ENCODE measurements at regions not wholly inside any gene's neighbourhood (a gene's known extent, or its start where the extent isn't known, plus 50 kb on each side); places are given as distances from the start of the nearest gene placed in this dataset.

GRCh38 chr13:64071352-64071751 is 2655.7 kb upstream of the PCDH20 start:
- Histone ChIP-seq H3K4me2 (ENCODE audit: low read length) (no peak overlapping the region), H2BK5ac (ENCODE audit: low read length) (no peak overlapping the region), H3K79me1 (ENCODE audit: low read length) (no peaks in the 10 kb centered on the region), H3K79me2 (ENCODE audit: control insufficient read depth, insufficient read depth, low read length) (no peaks in the 10 kb centered on the region), H3K4me3 (ENCODE audit: low read length) (no peak overlapping the region), H4K5ac (ENCODE audit: low read length) (no peak overlapping the region), H3K9ac (ENCODE audit: low read length) (no peak overlapping the region), H2BK120ac (ENCODE audit: low read depth, low read length) (no peak overlapping the region), H3K4me1 (ENCODE audit: control insufficient read depth, low read depth, low read length) (no peaks in the 10 kb centered on the region), H3K36me3 (ENCODE audit: control insufficient read depth, insufficient read depth, low read length) (no peaks in the 10 kb centered on the region), H2AK5ac (ENCODE audit: low read length) (no peak overlapping the region), H2BK15ac (replicated peaks; ENCODE audit: low read depth) (no peak overlapping the region), H3K4ac (ENCODE audit: low read depth, low read length) (no peak overlapping the region), H3K23ac (ENCODE audit: low read length) (no peak overlapping the region), H3K27ac (ENCODE audit: low read depth, low read length) (no peak overlapping the region), H3K27me3 (ENCODE audit: insufficient read depth, low read length, poor library complexity) (no peaks in the 10 kb centered on the region), H3K56ac (ENCODE audit: low read length) (no peak overlapping the region), H3K18ac (ENCODE audit: low read length) (no peak overlapping the region), H4K8ac (ENCODE audit: low read depth, low read length) (no peak overlapping the region)
- WGBS (ENCODE audit: extremely low coverage, insufficient coverage, low lambda C conversion rate): no CpG with 5 or more reads among the region's 1 CpG
- no peak for DNase-seq

- H3K27me3 ChIP-seq (ENCODE audit: insufficient read depth, low read length, poor library complexity): no peaks in the 10 kb centered on the region
- no peaks in the 10 kb centered on the region for H3K4me1 ChIP-seq (ENCODE audit: control insufficient read depth, low read depth, low read length)
- no peak overlapping the region for H2BK15ac ChIP-seq (replicated peaks; ENCODE audit: low read depth)
- no peak overlapping the region for H3K4me3 ChIP-seq (ENCODE audit: low read length)
- H3K27ac ChIP-seq (ENCODE audit: low read depth, low read length): no peak overlapping the region
- no CpG with 5 or more reads among the region's 1 CpG for WGBS (ENCODE audit: extremely low coverage, insufficient coverage, low lambda C conversion rate)
- H3K4me2 ChIP-seq (ENCODE audit: low read length): no peak overlapping the region
- H2BK5ac ChIP-seq (ENCODE audit: low read length): no peak overlapping the region
- H3K79me1 ChIP-seq (ENCODE audit: low read length): no peaks in the 10 kb centered on the region
- H3K23ac ChIP-seq (ENCODE audit: low read length): no peak overlapping the region
- no peak overlapping the region for H3K9ac ChIP-seq (ENCODE audit: low read length)
- no peak overlapping the region for H3K56ac ChIP-seq (ENCODE audit: low read length)
- H4K5ac ChIP-seq (ENCODE audit: low read length): no peak overlapping the region
- H3K79me2 ChIP-seq (ENCODE audit: control insufficient read depth, insufficient read depth, low read length): no peaks in the 10 kb centered on the region
- no peak overlapping the region for H4K8ac ChIP-seq (ENCODE audit: low read depth, low read length)
- DNase-seq: no peak
- H3K36me3 ChIP-seq (ENCODE audit: control insufficient read depth, insufficient read depth, low read length): no peaks in the 10 kb centered on the region
- no peak overlapping the region for H3K4ac ChIP-seq (ENCODE audit: low read depth, low read length)
- no peak overlapping the region for H3K18ac ChIP-seq (ENCODE audit: low read length)
- no peak overlapping the region for H2AK5ac ChIP-seq (ENCODE audit: low read length)
- no peak overlapping the region for H2BK120ac ChIP-seq (ENCODE audit: low read depth, low read length)
These were observed 2654.2 kb upstream of the PCDH20 start for GRCh38 chr13:64069892-64070291.

- no peak overlapping the region for H3K27ac ChIP-seq (ENCODE audit: low read depth, low read length)
- H3K23ac ChIP-seq (ENCODE audit: low read length): no peak overlapping the region
- no peak overlapping the region for H3K4me3 ChIP-seq (ENCODE audit: low read length)
- no peak overlapping the region for H3K4me2 ChIP-seq (ENCODE audit: low read length)
- H4K5ac ChIP-seq (ENCODE audit: low read length): no peak overlapping the region
- no peak overlapping the region for H2BK120ac ChIP-seq (ENCODE audit: low read depth, low read length)
- no peaks in the 10 kb centered on the region for H3K27me3 ChIP-seq (ENCODE audit: insufficient read depth, low read length, poor library complexity)
- no peak overlapping the region for H2AK5ac ChIP-seq (ENCODE audit: low read length)
- no peak overlapping the region for H2BK15ac ChIP-seq (replicated peaks; ENCODE audit: low read depth)
- no peak overlapping the region for H4K8ac ChIP-seq (ENCODE audit: low read depth, low read length)
- H3K9ac ChIP-seq (ENCODE audit: low read length): no peak overlapping the region
- no peaks in the 10 kb centered on the region for H3K36me3 ChIP-seq (ENCODE audit: control insufficient read depth, insufficient read depth, low read length)
- H3K79me1 ChIP-seq (ENCODE audit: low read length): no peaks in the 10 kb centered on the region
- no peaks in the 10 kb centered on the region for H3K79me2 ChIP-seq (ENCODE audit: control insufficient read depth, insufficient read depth, low read length)
- WGBS (ENCODE audit: extremely low coverage, insufficient coverage, low lambda C conversion rate): no CpG with 5 or more reads among the region's 2 CpGs
- H3K56ac ChIP-seq (ENCODE audit: low read length): no peak overlapping the region
- no peak overlapping the region for H3K4ac ChIP-seq (ENCODE audit: low read depth, low read length)
- no peak overlapping the region for H3K18ac ChIP-seq (ENCODE audit: low read length)
- H3K4me1 ChIP-seq (ENCODE audit: control insufficient read depth, low read depth, low read length): no peaks in the 10 kb centered on the region
- no peak overlapping the region for H2BK5ac ChIP-seq (ENCODE audit: low read length)
- no peak for DNase-seq
These were observed 2651.1 kb upstream of the PCDH20 start for GRCh38 chr13:64066711-64067110.

GRCh38 chr13:64061649-64062048 is 2646.0 kb upstream of the PCDH20 start:
- no peaks in the 10 kb centered on the region for H3K36me3 ChIP-seq (ENCODE audit: control insufficient read depth, insufficient read depth, low read length)
- WGBS (ENCODE audit: extremely low coverage, insufficient coverage, low lambda C conversion rate): 100% methylated on average over 1 of the region's 2 CpGs
- no peak for DNase-seq
- no peak overlapping the region for H3K4ac ChIP-seq (ENCODE audit: low read depth, low read length)
- no peak overlapping the region for H3K4me3 ChIP-seq (ENCODE audit: low read length)
- H3K4me2 ChIP-seq (ENCODE audit: low read length): no peak overlapping the region
- no peak overlapping the region for H3K18ac ChIP-seq (ENCODE audit: low read length)
- H4K5ac ChIP-seq (ENCODE audit: low read length): no peak overlapping the region
- no peak overlapping the region for H3K9ac ChIP-seq (ENCODE audit: low read length)
- no peak overlapping the region for H3K23ac ChIP-seq (ENCODE audit: low read length)
- H2BK5ac ChIP-seq (ENCODE audit: low read length): no peak overlapping the region
- H3K56ac ChIP-seq (ENCODE audit: low read length): no peak overlapping the region
- no peak overlapping the region for H3K27ac ChIP-seq (ENCODE audit: low read depth, low read length)
- H2AK5ac ChIP-seq (ENCODE audit: low read length): no peak overlapping the region
- H4K8ac ChIP-seq (ENCODE audit: low read depth, low read length): no peak overlapping the region
- no peak overlapping the region for H2BK15ac ChIP-seq (replicated peaks; ENCODE audit: low read depth)
- no peaks in the 10 kb centered on the region for H3K79me2 ChIP-seq (ENCODE audit: control insufficient read depth, insufficient read depth, low read length)
- no peaks in the 10 kb centered on the region for H3K79me1 ChIP-seq (ENCODE audit: low read length)
- no peaks in the 10 kb centered on the region for H3K4me1 ChIP-seq (ENCODE audit: control insufficient read depth, low read depth, low read length)
- H3K27me3 ChIP-seq (ENCODE audit: insufficient read depth, low read length, poor library complexity): no peaks in the 10 kb centered on the region
- no peak overlapping the region for H2BK120ac ChIP-seq (ENCODE audit: low read depth, low read length)

GRCh38 chr13:64057372-64058020 is 2641.8 kb upstream of the PCDH20 start:
- Histone ChIP-seq H3K79me1 (ENCODE audit: low read length) (no peaks in the 10 kb centered on the region), H3K4me2 (ENCODE audit: low read length) (no peak overlapping the region), H4K8ac (ENCODE audit: low read depth, low read length) (no peak overlapping the region), H3K9ac (ENCODE audit: low read length) (no peak overlapping the region), H2AK5ac (ENCODE audit: low read length) (no peak overlapping the region), H3K56ac (ENCODE audit: low read length) (no peak overlapping the region), H3K4me3 (ENCODE audit: low read length) (no peak overlapping the region), H3K79me2 (ENCODE audit: control insufficient read depth, insufficient read depth, low read length) (no peaks in the 10 kb centered on the region), H3K27me3 (ENCODE audit: insufficient read depth, low read length, poor library complexity) (no peaks in the 10 kb centered on the region), H2BK5ac (ENCODE audit: low read length) (no peak overlapping the region), H3K27ac (ENCODE audit: low read depth, low read length) (no peak overlapping the region), H3K18ac (ENCODE audit: low read length) (no peak overlapping the region), H3K36me3 (ENCODE audit: control insufficient read depth, insufficient read depth, low read length) (no peaks in the 10 kb centered on the region), H4K5ac (ENCODE audit: low read length) (no peak overlapping the region), H3K4ac (ENCODE audit: low read depth, low read length) (no peak overlapping the region), H3K23ac (ENCODE audit: low read length) (no peak overlapping the region), H2BK120ac (ENCODE audit: low read depth, low read length) (no peak overlapping the region), H3K4me1 (ENCODE audit: control insufficient read depth, low read depth, low read length) (no peaks in the 10 kb centered on the region), H2BK15ac (replicated peaks; ENCODE audit: low read depth) (no peak overlapping the region)
- no peak for DNase-seq
- WGBS (ENCODE audit: extremely low coverage, insufficient coverage, low lambda C conversion rate): no CpG with 5 or more reads among the region's 2 CpGs

- Histone ChIP-seq H2AK5ac (ENCODE audit: low read length) (no peak overlapping the region), H4K5ac (ENCODE audit: low read length) (no peak overlapping the region), H3K27me3 (ENCODE audit: insufficient read depth, low read length, poor library complexity) (no peaks in the 10 kb centered on the region), H4K8ac (ENCODE audit: low read depth, low read length) (no peak overlapping the region), H3K36me3 (ENCODE audit: control insufficient read depth, insufficient read depth, low read length) (no peaks in the 10 kb centered on the region), H3K27ac (ENCODE audit: low read depth, low read length) (no peak overlapping the region), H3K4me2 (ENCODE audit: low read length) (no peak overlapping the region), H2BK5ac (ENCODE audit: low read length) (no peak overlapping the region), H3K9ac (ENCODE audit: low read length) (no peak overlapping the region), H3K18ac (ENCODE audit: low read length) (no peak overlapping the region), H2BK15ac (replicated peaks; ENCODE audit: low read depth) (no peak overlapping the region), H2BK120ac (ENCODE audit: low read depth, low read length) (no peak overlapping the region), H3K4ac (ENCODE audit: low read depth, low read length) (no peak overlapping the region), H3K79me2 (ENCODE audit: control insufficient read depth, insufficient read depth, low read length) (no peaks in the 10 kb centered on the region), H3K4me1 (ENCODE audit: control insufficient read depth, low read depth, low read length) (no peaks in the 10 kb centered on the region), H3K4me3 (ENCODE audit: low read length) (no peak overlapping the region), H3K56ac (ENCODE audit: low read length) (no peak overlapping the region), H3K23ac (ENCODE audit: low read length) (no peak overlapping the region), H3K79me1 (ENCODE audit: low read length) (no peaks in the 10 kb centered on the region)
- DNase-seq: no peak
- WGBS (ENCODE audit: extremely low coverage, insufficient coverage, low lambda C conversion rate): no CpG with 5 or more reads among the region's 1 CpG
These were observed 2638.7 kb upstream of the PCDH20 start for GRCh38 chr13:64054321-64054720.
